A673 (cell line): ENCODE measurements at regions not wholly inside any gene's neighbourhood (a gene's known extent, or its start where the extent isn't known, plus 50 kb on each side); places are given as distances from the start of the nearest gene placed in this dataset.

ENCODE experiments used
- BruUV-seq: library from RNA; stranded (reverse); fragments of 400-500 nt; replicated peaks from 2 replicates; lab custom pipeline; 2021; lab: Mats Ljungman, UMichigan
- CTCF ChIA-PET: fragments of 300-600 bp; sonication (Branson Sonifier 250); formaldehyde crosslinking; loops from one replicate; lab custom pipeline; 2022; ENCODE audit warnings: antibody characterized with exemption; lab: Charles Lee
- POLR2A ChIA-PET: fragments of 300-600 bp; sonication (Branson Sonifier 250); formaldehyde crosslinking; loops from one replicate; lab custom pipeline; 2022; ENCODE audit warnings: antibody characterized with exemption; ENCODE audit not compliant: low non-redundant PET; lab: Charles Lee
- DNase-seq: peaks from one replicate; pipeline ENCODE4 v3.0.0-alpha.2; 2015; ENCODE audit warnings: low spot score
- H3K27ac ChIP-seq: fragments of 200-600 bp; sonication (generic); 2 replicates; pipeline ENCODE4 v1.5.1; 2016; ENCODE audit warnings: mixed run types, low read depth, mild to moderate bottlenecking, mixed read lengths, antibody characterized with exemption, low read length; ENCODE audit not compliant: poor library complexity, severe bottlenecking
- H3K27me3 ChIP-seq: fragments of 200-600 bp; sonication (generic); replicated peaks from 2 replicates; pipeline ENCODE4 v1.6.1; 2017; ENCODE audit warnings: mixed run types, low read depth, mild to moderate bottlenecking, mixed read lengths, antibody characterized with exemption, low read length; ENCODE audit not compliant: insufficient read depth, poor library complexity
- H3K36me3 ChIP-seq: fragments of 200-600 bp; sonication (generic); 2 replicates; pipeline ENCODE4 v1.6.1; 2016; ENCODE audit warnings: mixed run types, mild to moderate bottlenecking, mixed read lengths, antibody characterized with exemption, low read length; ENCODE audit not compliant: insufficient read depth, poor library complexity, severe bottlenecking
- H3K4me1 ChIP-seq: fragments of 200-600 bp; sonication (generic); 2 replicates; pipeline ENCODE4 v1.6.1; 2017; ENCODE audit warnings: mixed run types, mild to moderate bottlenecking, mixed read lengths, antibody characterized with exemption, low read length; ENCODE audit not compliant: insufficient read depth, poor library complexity, severe bottlenecking
- H3K4me3 ChIP-seq: fragments of 200-600 bp; sonication (generic); 2 replicates; pipeline ENCODE4 v1.5.1; 2016; ENCODE audit warnings: low read depth, mixed run types, mild to moderate bottlenecking, mixed read lengths, low read length; ENCODE audit not compliant: poor library complexity, severe bottlenecking
- H3K9me3 ChIP-seq: fragments of 200-600 bp; sonication (generic); 2 replicates; pipeline ENCODE4 v1.6.1; 2016; ENCODE audit warnings: mixed run types, low read depth, mild to moderate bottlenecking, mixed read lengths, antibody characterized with exemption, low read length; ENCODE audit not compliant: poor library complexity, severe bottlenecking
- CTCF ChIP-seq: fragments of 300-800, 200-600 bp; sonication (generic); conservative IDR thresholded peaks from 2 replicates; pipeline ENCODE4 v1.5.1; 2017; ENCODE audit warnings: low read depth, mild to moderate bottlenecking, antibody characterized with exemption, low read length, moderate library complexity, mixed read lengths
- EZH2 ChIP-seq: fragments of 200-600 bp; sonication (generic); IDR thresholded peaks from 2 replicates; pipeline ENCODE4 v1.6.1; 2017; ENCODE audit warnings: borderline replicate concordance, low read depth, mild to moderate bottlenecking, mixed read lengths, antibody characterized with exemption, low read length; ENCODE audit not compliant: poor library complexity, severe bottlenecking
- intact Hi-C: fragments of 100-400 bp; cut with micrococcal nuclease; formaldehyde crosslinking; loops from one replicate; pipeline ENCODE4 v1.10.0; 2022; ENCODE audit not compliant: unreplicated experiment

GRCh38 chr10:30738416-30738815, 108.9 kb upstream of the LYZL2 start:
- POLR2A ChIA-PET: no interaction called here
- CTCF ChIA-PET: no interaction called here
- H3K36me3 ChIP-seq: no peaks in the 10 kb centered on the region
- H3K27me3 ChIP-seq: no peaks in the 10 kb centered on the region
- no peak for DNase-seq
- H3K4me3 ChIP-seq: no peak overlapping the region
- H3K27ac ChIP-seq: no peak overlapping the region
- TF ChIP-seq CTCF (no peak), EZH2 (no peak)
- no peaks in the 10 kb centered on the region for H3K9me3 ChIP-seq
- intact Hi-C loops: no loop called here
- no peaks in the 10 kb centered on the region for H3K4me1 ChIP-seq
- BruUV-seq: no TSS peak

GRCh38 chr10:30737931-30738391, 108.4 kb upstream of the LYZL2 start:
- no peaks in the 10 kb centered on the region for H3K36me3 ChIP-seq
- no peaks in the 10 kb centered on the region for H3K9me3 ChIP-seq
- no peak for DNase-seq
- TF ChIP-seq CTCF (no peak), EZH2 (no peak)
- intact Hi-C loops: no loop called here
- H3K4me1 ChIP-seq: no peaks in the 10 kb centered on the region
- ChIA-PET POLR2A (no interaction called here), CTCF (no interaction called here)
- no peaks in the 10 kb centered on the region for H3K27me3 ChIP-seq
- H3K4me3 ChIP-seq: no peak overlapping the region
- H3K27ac ChIP-seq: no peak overlapping the region
- no TSS peak for BruUV-seq

DNA sequence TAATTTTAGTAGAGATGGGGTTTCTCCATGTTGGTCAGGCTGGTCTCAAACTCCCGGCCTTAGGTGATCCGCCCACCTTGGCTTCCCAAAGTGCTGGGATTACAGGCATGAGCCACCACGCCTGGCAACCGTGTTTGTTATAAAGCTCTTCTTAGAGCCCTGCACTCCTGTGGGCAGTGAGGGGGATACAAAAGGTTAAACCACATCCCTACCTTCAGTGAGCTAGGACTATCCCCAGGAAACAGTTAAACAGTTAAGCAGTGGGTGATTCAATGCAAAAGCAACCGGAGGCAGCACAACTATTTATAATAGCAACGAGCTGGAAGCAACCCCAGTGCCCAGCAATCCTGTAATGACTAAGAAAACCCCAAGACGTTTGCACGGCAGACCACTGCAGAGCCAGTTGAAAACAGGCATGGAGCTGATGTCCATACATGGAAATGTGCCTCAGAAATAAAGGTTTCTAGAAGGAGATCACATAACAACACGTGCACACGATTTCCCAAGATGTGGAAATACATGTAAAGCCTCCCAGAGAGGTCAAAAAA, 107.2 kb upstream of the LYZL2 start:
- BruUV-seq: no TSS peak
- H3K9me3 ChIP-seq: no peaks in the 10 kb centered on the region
- intact Hi-C loops: no loop called here
- H3K4me3 ChIP-seq: no peak overlapping the region
- no peak for DNase-seq
- no peaks in the 10 kb centered on the region for H3K27me3 ChIP-seq
- H3K36me3 ChIP-seq: no peaks in the 10 kb centered on the region
- H3K27ac ChIP-seq: no peak overlapping the region
- POLR2A ChIA-PET: no interaction called here
- H3K4me1 ChIP-seq: no peaks in the 10 kb centered on the region
- TF ChIP-seq EZH2 (no peak), CTCF (no peak)
- CTCF ChIA-PET: no interaction called here
